Stimulated activated CD8-positive, alpha-beta memory T cell treated with anti-CD3 and anti-CD28 coated beads, Interleukin-2, amount 100 ng/mL, for 1 hour (primary cell): ENCODE measurements at regions not wholly inside any gene's neighbourhood (a gene's known extent, or its start where the extent isn't known, plus 50 kb on each side); places are given as distances from the start of the nearest gene placed in this dataset.
A peak's percentile ranks its signal among the peaks of the same experiment; 100 is the strongest.
"Not testable (repeated sequence)": the region's sequence is repeated elsewhere in the genome, so short reads cannot be mapped to it uniquely, and the experiment has no call there.

Source experiments
- DNase-seq, 2 donors: peaks; one replicate each; pipeline ENCODE4 v3.0.0-alpha.2; 2020; ENCODE audit warnings: low read depth in 2 of 2

GRCh38 chr4:123600987-123601904, 204.7 kb downstream of the SPRY1 start:
- no peak for DNase-seq

GRCh38 chr4:123602007-123602406, 205.4 kb downstream of the SPRY1 start:
- DNase-seq, result no peak

- no peak for DNase-seq
Measured at GRCh38 chr4:123603165-123603564, 206.6 kb downstream of the SPRY1 start.

- not testable (repeated sequence) for DNase-seq
Measured at GRCh38 chr4:123605797-123606196, 209.2 kb downstream of the SPRY1 start.

- no peak for DNase-seq
Measured at GRCh38 chr4:123606336-123606735, 209.7 kb downstream of the SPRY1 start.

- DNase-seq, result no peak
Measured at GRCh38 chr4:123606946-123607542, 210.4 kb downstream of the SPRY1 start.

GRCh38 chr4:123609829-123610228, 213.2 kb downstream of the SPRY1 start:
- no peak for DNase-seq

- DNase-seq, result no peak
Measured at GRCh38 chr4:123613586-123614344, 217.2 kb downstream of the SPRY1 start.

GRCh38 chr4:123615901-123616300, 219.3 kb downstream of the SPRY1 start:
- no peak for DNase-seq

GRCh38 chr4:123616951-123617461, 220.4 kb downstream of the SPRY1 start:
- peak; percentile 9 for DNase-seq

- DNase-seq, result no peak
Measured at GRCh38 chr4:123617791-123618190, 221.2 kb downstream of the SPRY1 start.

- no peak for DNase-seq
Measured at GRCh38 chr4:123618606-123619005, 222.0 kb downstream of the SPRY1 start.

- DNase-seq, result no peak
Measured at GRCh38 chr4:123619326-123619725, 222.7 kb downstream of the SPRY1 start.

GRCh38 chr4:123619895-123620294, 223.3 kb downstream of the SPRY1 start:
- no peak for DNase-seq

GRCh38 chr4:123621072-123621705, 224.6 kb downstream of the SPRY1 start:
- no peak for DNase-seq

GRCh38 chr4:123622572-123622971, 226.0 kb downstream of the SPRY1 start:
- no peak for DNase-seq

- DNase-seq, result no peak
Measured at GRCh38 chr4:123623611-123624010, 227.0 kb downstream of the SPRY1 start.

- no peak for DNase-seq
Measured at GRCh38 chr4:123624959-123625358, 228.4 kb downstream of the SPRY1 start.

- no peak for DNase-seq
Measured at GRCh38 chr4:123628288-123628687, 231.7 kb downstream of the SPRY1 start.

GRCh38 chr4:123631786-123632692, 235.4 kb downstream of the SPRY1 start:
- no peak for DNase-seq

- no peak for DNase-seq
Measured at GRCh38 chr4:123632693-123633030, 236.1 kb downstream of the SPRY1 start.
